NOMO-1 treated with DMSO at 0.1 percent for 48 hours (cell line): ENCODE measurements at regions not wholly inside any gene's neighbourhood (a gene's known extent, or its start where the extent isn't known, plus 50 kb on each side); places are given as distances from the start of the nearest gene placed in this dataset.
"Not testable (repeated sequence)": the region's sequence is repeated elsewhere in the genome, so short reads cannot be mapped to it uniquely, and the experiment has no call there.

Experiments used
- DNase-seq: peaks from one replicate; lab custom pipeline; 2025; ENCODE audit not compliant: unreplicated experiment; lab: John Stamatoyannopoulos, UW

GRCh38 chr11:69884751-69885150, 65.5 kb upstream of the FGF3 start:
- DNase-seq = no peak

- no peak for DNase-seq
These were observed 68.1 kb upstream of the FGF3 start for GRCh38 chr11:69887330-69887729.

- no peak for DNase-seq
These were observed 68.7 kb upstream of the FGF3 start for GRCh38 chr11:69887841-69888427.

GRCh38 chr11:69888483-69889181, 69.4 kb upstream of the FGF3 start:
- DNase-seq = peak; percentile 31

- DNase-seq = no peak
These were observed 70.4 kb upstream of the FGF3 start for GRCh38 chr11:69889400-69890318.

GRCh38 chr11:69890476-69890875, 71.3 kb upstream of the FGF3 start:
- no peak for DNase-seq

GRCh38 chr11:69891421-69892236, 72.4 kb upstream of the FGF3 start:
- DNase-seq = no peak

- no peak for DNase-seq
These were observed 73.2 kb upstream of the FGF3 start for GRCh38 chr11:69892237-69892985.

GRCh38 chr11:69892986-69893555, 73.9 kb upstream of the FGF3 start:
- DNase-seq = no peak

- no peak for DNase-seq
These were observed 74.4 kb upstream of the FGF3 start for GRCh38 chr11:69893631-69894030.

GRCh38 chr11:69894181-69894611, 75.0 kb upstream of the FGF3 start:
- DNase-seq = no peak

GRCh38 chr11:69894648-69895047, 75.4 kb upstream of the FGF3 start:
- no peak for DNase-seq

- DNase-seq = no peak
These were observed 77.0 kb upstream of the FGF3 start for GRCh38 chr11:69896250-69896649.

- no peak for DNase-seq
These were observed 78.9 kb upstream of the FGF3 start for GRCh38 chr11:69898123-69898522.

- DNase-seq = no peak
These were observed 81.0 kb upstream of the FGF3 start for GRCh38 chr11:69899957-69900821.

GRCh38 chr11:69900822-69901302, 81.6 kb upstream of the FGF3 start:
- DNase-seq = not testable (repeated sequence)

- no peak for DNase-seq
These were observed 83.1 kb upstream of the FGF3 start for GRCh38 chr11:69902337-69902736.

GRCh38 chr11:69903211-69903610, 84.0 kb upstream of the FGF3 start:
- DNase-seq = no peak
